BLaER1 (cell line): ENCODE measurements at regions not wholly inside any gene's neighbourhood (a gene's known extent, or its start where the extent isn't known, plus 50 kb on each side); places are given as distances from the start of the nearest gene placed in this dataset.

ENCODE experiments used
- H3K27ac ChIP-seq: shearing (Covaris generic); formaldehyde crosslinking; 2 replicates; pipeline ENCODE4 v1.8.1; 2022
- H3K27me3 ChIP-seq: shearing (Covaris generic); formaldehyde crosslinking; 2 replicates; pipeline ENCODE4 v1.8.1; 2022
- H3K36me3 ChIP-seq: shearing (Covaris generic); formaldehyde crosslinking; 2 replicates; pipeline ENCODE4 v1.8.1; 2022
- H3K4me1 ChIP-seq: shearing (Covaris generic); formaldehyde crosslinking; 2 replicates; pipeline ENCODE4 v1.8.1; 2022
- H3K4me2 ChIP-seq: shearing (Covaris generic); formaldehyde crosslinking; 2 replicates; pipeline ENCODE4 v1.8.1; 2022
- H3K4me3 ChIP-seq: shearing (Covaris generic); formaldehyde crosslinking; 2 replicates; pipeline ENCODE4 v1.8.1; 2022
- H3K9ac ChIP-seq: shearing (Covaris generic); formaldehyde crosslinking; 2 replicates; pipeline ENCODE4 v1.8.1; 2022
- H3K9me3 ChIP-seq: shearing (Covaris generic); formaldehyde crosslinking; 2 replicates; pipeline ENCODE4 v1.8.1; 2022
- H4K20me1 ChIP-seq: shearing (Covaris generic); formaldehyde crosslinking; 2 replicates; pipeline ENCODE4 v1.8.1; 2022
- Cebpa-rat ChIP-seq: shearing (Covaris generic); IDR thresholded peaks from 2 replicates; pipeline ENCODE4 v1.8.1; 2022

- H4K20me1 ChIP-seq, result no peaks in the 10 kb centered on the region
- peaks cover 9% of the 10 kb centered on the region for H3K4me1 ChIP-seq
- no peaks in the 10 kb centered on the region for H3K9me3 ChIP-seq
- no peak overlapping the region for H3K4me3 ChIP-seq
- H3K27me3 ChIP-seq, result no peaks in the 10 kb centered on the region
- no peak overlapping the region for H3K4me2 ChIP-seq
- no peaks in the 10 kb centered on the region for H3K36me3 ChIP-seq
- H3K27ac ChIP-seq, result no peak overlapping the region
- no peak for TF ChIP-seq Cebpa-rat
- no peak overlapping the region for H3K9ac ChIP-seq
Measured at GRCh38 chr15:38861108-38861507, 296.5 kb upstream of the RASGRP1 start.

DNA sequence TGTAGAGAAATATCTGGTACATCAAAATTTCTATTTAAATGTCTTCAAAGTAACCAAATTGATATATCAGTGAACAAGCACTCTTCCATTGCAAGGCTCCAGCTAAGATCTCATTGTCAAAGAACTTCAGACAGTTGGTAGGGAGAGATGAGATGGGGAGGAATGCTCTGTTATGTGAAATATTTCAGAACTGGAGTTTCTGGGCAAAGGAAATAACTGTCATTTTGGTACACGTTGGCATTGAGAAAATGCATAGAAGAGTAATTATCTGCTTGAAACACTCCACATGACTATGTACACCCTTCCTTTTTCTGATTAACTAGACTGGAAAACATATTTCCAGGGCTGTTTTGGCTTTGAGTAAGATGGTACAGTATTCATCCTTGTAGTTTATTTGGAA, 297.5 kb upstream of the RASGRP1 start:
- H3K9me3 ChIP-seq, result no peaks in the 10 kb centered on the region
- no peak overlapping the region for H3K9ac ChIP-seq
- no peaks in the 10 kb centered on the region for H3K27me3 ChIP-seq
- no peak overlapping the region for H3K4me3 ChIP-seq
- no peak overlapping the region for H3K27ac ChIP-seq
- no peak overlapping the region for H3K4me2 ChIP-seq
- H3K4me1 ChIP-seq, result peaks cover 9% of the 10 kb centered on the region
- no peaks in the 10 kb centered on the region for H4K20me1 ChIP-seq
- no peak for TF ChIP-seq Cebpa-rat
- H3K36me3 ChIP-seq, result no peaks in the 10 kb centered on the region

GRCh38 chr15:38863381-38863780, 298.8 kb upstream of the RASGRP1 start:
- H4K20me1 ChIP-seq, result no peaks in the 10 kb centered on the region
- no peak for TF ChIP-seq Cebpa-rat
- no peak overlapping the region for H3K4me2 ChIP-seq
- no peaks in the 10 kb centered on the region for H3K27me3 ChIP-seq
- H3K27ac ChIP-seq, result no peak overlapping the region
- H3K9me3 ChIP-seq, result no peaks in the 10 kb centered on the region
- no peaks in the 10 kb centered on the region for H3K36me3 ChIP-seq
- H3K4me3 ChIP-seq, result no peak overlapping the region
- peaks cover 9% of the 10 kb centered on the region for H3K4me1 ChIP-seq
- no peak overlapping the region for H3K9ac ChIP-seq

DNA sequence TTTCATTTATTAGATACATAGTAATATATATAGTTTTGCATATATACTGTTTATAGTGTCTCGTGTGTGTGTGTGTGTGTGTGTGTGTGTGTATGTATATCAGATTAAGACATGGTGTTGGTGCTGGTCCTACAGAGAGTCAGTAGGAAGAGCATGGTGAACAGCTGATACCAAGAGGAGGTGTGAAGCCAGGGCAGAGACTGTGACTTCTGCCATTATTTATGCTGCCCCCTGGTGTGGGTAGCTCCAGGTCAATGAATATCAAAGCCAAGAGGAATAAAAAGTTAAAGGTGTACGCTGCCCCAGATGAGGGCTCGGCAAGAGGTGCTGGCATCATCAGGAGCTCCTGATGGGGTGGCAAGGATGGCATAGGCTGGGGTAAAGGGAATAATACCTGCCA, 299.5 kb upstream of the RASGRP1 start:
- no peak overlapping the region for H3K9ac ChIP-seq
- H3K27ac ChIP-seq, result no peak overlapping the region
- no peak for TF ChIP-seq Cebpa-rat

GRCh38 chr15:38864827-38865581, 300.4 kb upstream of the RASGRP1 start:
- Histone ChIP-seq H3K4me3 (no peak overlapping the region), H3K9ac (no peak overlapping the region), H3K27me3 (no peaks in the 10 kb centered on the region), H3K36me3 (no peaks in the 10 kb centered on the region), H3K4me2 (no peak overlapping the region), H3K9me3 (no peaks in the 10 kb centered on the region), H3K27ac (no peak overlapping the region), H4K20me1 (no peaks in the 10 kb centered on the region), H3K4me1 (peaks cover 7% of the 10 kb centered on the region)
- no peak for TF ChIP-seq Cebpa-rat

More for the DNA sequence above, 299.5 kb upstream of the RASGRP1 start:
- Histone ChIP-seq H4K20me1 (no peaks in the 10 kb centered on the region), H3K36me3 (no peaks in the 10 kb centered on the region), H3K4me2 (no peak overlapping the region), H3K9me3 (no peaks in the 10 kb centered on the region), H3K4me1 (peaks cover 9% of the 10 kb centered on the region), H3K27me3 (no peaks in the 10 kb centered on the region), H3K4me3 (no peak overlapping the region)

- H3K4me1 ChIP-seq, result no peaks in the 10 kb centered on the region
- no peaks in the 10 kb centered on the region for H3K36me3 ChIP-seq
- H3K27me3 ChIP-seq, result no peaks in the 10 kb centered on the region
- H3K9ac ChIP-seq, result no peak overlapping the region
- H3K27ac ChIP-seq, result no peak overlapping the region
- no peak overlapping the region for H3K4me2 ChIP-seq
- H3K4me3 ChIP-seq, result no peak overlapping the region
- no peaks in the 10 kb centered on the region for H4K20me1 ChIP-seq
- no peak for TF ChIP-seq Cebpa-rat
- peaks cover 5% of the 10 kb centered on the region; the same call in 1 of the 2 replicates for H3K9me3 ChIP-seq
Measured at GRCh38 chr15:38867556-38867955, 302.9 kb upstream of the RASGRP1 start.

DNA sequence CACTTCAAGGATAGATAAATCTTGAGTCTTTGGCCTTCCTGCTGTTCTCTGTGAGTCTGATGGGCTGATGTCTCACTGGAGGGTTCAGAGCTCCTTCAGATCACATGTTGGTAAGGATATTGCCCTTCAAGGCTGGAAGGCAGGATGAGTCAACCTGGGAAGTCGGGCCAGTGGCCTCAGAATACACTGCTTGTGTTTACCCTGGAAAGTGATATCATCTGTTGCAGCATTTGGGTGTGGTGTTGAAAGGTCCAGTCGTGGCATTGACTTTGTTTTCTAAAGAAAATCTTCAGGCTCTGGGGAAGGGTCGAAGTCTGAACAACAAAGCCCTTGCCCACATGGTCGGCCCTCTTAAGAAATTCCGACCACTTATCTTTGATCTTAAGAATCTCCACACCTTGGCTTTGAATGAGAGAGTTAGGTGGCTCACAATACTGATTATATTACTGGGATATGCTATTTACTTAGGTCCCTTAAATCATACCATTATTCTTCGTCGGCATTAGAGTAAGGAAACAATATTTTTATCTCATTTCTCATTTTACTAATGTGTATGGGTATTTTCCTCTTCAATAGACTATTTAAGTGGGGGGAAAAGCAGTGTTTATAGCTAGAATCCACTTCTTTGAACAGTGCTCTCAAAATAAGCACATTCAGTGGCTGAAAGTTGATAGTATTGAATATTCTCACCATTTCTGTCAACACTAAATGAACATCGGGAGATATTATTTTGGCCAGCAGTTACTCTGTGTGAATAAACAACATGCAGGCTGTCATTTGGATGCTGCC, 303.9 kb upstream of the RASGRP1 start:
- no peak for TF ChIP-seq Cebpa-rat
- Histone ChIP-seq H3K9ac (no peak overlapping the region), H3K36me3 (no peaks in the 10 kb centered on the region), H4K20me1 (no peaks in the 10 kb centered on the region), H3K4me1 (no peaks in the 10 kb centered on the region), H3K27me3 (no peaks in the 10 kb centered on the region), H3K27ac (no peak overlapping the region), H3K4me2 (no peak overlapping the region), H3K9me3 (peaks cover 5% of the 10 kb centered on the region; the same call in 1 of the 2 replicates), H3K4me3 (no peak overlapping the region)

GRCh38 chr15:38871638-38872037, 307.0 kb upstream of the RASGRP1 start:
- Histone ChIP-seq H3K27me3 (no peaks in the 10 kb centered on the region), H3K4me1 (no peaks in the 10 kb centered on the region), H3K4me3 (no peak overlapping the region), H3K9me3 (peaks cover 5% of the 10 kb centered on the region; the same call in 1 of the 2 replicates), H3K27ac (no peak overlapping the region), H3K4me2 (no peak overlapping the region), H3K36me3 (no peaks in the 10 kb centered on the region), H3K9ac (no peak overlapping the region), H4K20me1 (no peaks in the 10 kb centered on the region)
- TF ChIP-seq Cebpa-rat, result no peak

DNA sequence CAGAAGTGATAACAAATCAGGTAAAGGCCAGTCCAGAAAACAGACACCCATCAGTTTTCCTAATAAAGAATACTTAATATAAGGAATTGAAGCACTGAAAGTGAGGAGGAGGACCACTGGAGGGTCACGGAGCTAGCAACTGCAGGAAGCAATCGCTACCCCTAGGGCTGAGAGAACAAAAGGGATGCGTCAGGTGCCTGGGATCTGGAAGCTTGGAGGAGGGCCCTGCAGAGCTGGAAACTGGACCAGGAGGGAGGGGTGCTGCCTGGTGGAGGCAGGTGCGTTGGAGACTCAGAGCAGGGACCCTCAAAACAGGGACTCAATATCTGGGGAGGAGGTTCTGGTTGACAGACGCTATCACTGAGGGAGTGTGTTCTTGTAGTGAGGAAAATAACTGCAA, 308.1 kb upstream of the RASGRP1 start:
- no peak overlapping the region for H3K4me2 ChIP-seq
- no peak for TF ChIP-seq Cebpa-rat
- H3K4me1 ChIP-seq, result no peaks in the 10 kb centered on the region
- H3K27ac ChIP-seq, result no peak overlapping the region
- no peaks in the 10 kb centered on the region for H4K20me1 ChIP-seq
- H3K9ac ChIP-seq, result no peak overlapping the region
- H3K36me3 ChIP-seq, result no peaks in the 10 kb centered on the region
- peaks cover 5% of the 10 kb centered on the region; the same call in 1 of the 2 replicates for H3K9me3 ChIP-seq
- H3K27me3 ChIP-seq, result no peaks in the 10 kb centered on the region
- H3K4me3 ChIP-seq, result no peak overlapping the region

- H3K27ac ChIP-seq, result no peak overlapping the region
- no peaks in the 10 kb centered on the region for H3K36me3 ChIP-seq
- H3K4me2 ChIP-seq, result no peak overlapping the region
- H3K4me3 ChIP-seq, result no peak overlapping the region
- no peaks in the 10 kb centered on the region for H3K4me1 ChIP-seq
- H3K27me3 ChIP-seq, result no peaks in the 10 kb centered on the region
- no peaks in the 10 kb centered on the region for H4K20me1 ChIP-seq
- no peak overlapping the region for H3K9ac ChIP-seq
- peaks cover 5% of the 10 kb centered on the region; the same call in 1 of the 2 replicates for H3K9me3 ChIP-seq
- no peak for TF ChIP-seq Cebpa-rat
Measured at GRCh38 chr15:38873158-38873557, 308.5 kb upstream of the RASGRP1 start.
